ENCODE measurements at regions not wholly inside any gene's neighbourhood (a gene's known extent, or its start where the extent isn't known, plus 50 kb on each side); places are given as distances from the start of the nearest gene placed in this dataset.
A peak's percentile ranks its signal among the peaks of the same experiment; 100 is the strongest.
"Not testable (repeated sequence)": the region's sequence is repeated elsewhere in the genome, so short reads cannot be mapped to it uniquely, and the experiment has no call there.

- Histone ChIP-seq H3K4me1 (ENCODE audit: insufficient read depth, low read length, poor library complexity, severe bottlenecking) (no peaks in the 10 kb centered on the region), H3K9me3 (ENCODE audit: low read length) (no peaks in the 10 kb centered on the region), H2AFZ (ENCODE audit: low read length) (no peak overlapping the region), H3K27ac (ENCODE audit: low read depth, low read length, poor library complexity, severe bottlenecking) (no peak overlapping the region), H4K20me1 (ENCODE audit: insufficient read depth, low read length) (no peaks in the 10 kb centered on the region), H3K4me2 (ENCODE audit: low read length) (no peak overlapping the region), H3K36me3 (ENCODE audit: insufficient read depth, low read length) (no peaks in the 10 kb centered on the region), H3K9me2 (ENCODE audit: insufficient read depth, low read length) (no peaks in the 10 kb centered on the region), H3K79me2 (ENCODE audit: insufficient read depth, low read depth, low read length) (no peaks in the 10 kb centered on the region), H3K4me3 (ENCODE audit: low read depth, low read length, poor library complexity, severe bottlenecking) (no peak overlapping the region)
- DNase-seq (ENCODE audit: low spot score): peak; percentile 26
- ChIA-PET CTCF (ENCODE audit: unreplicated experiment) (no interaction called here), POLR2A (interaction anchor here (0.7 to 1.3 kb wide), 2 partner anchors 14 to 477 kb away, joined by 3 to 4 read pairs; no protein-coding TSS in a partner anchor)
- intact Hi-C loops (cut with micrococcal nuclease; ENCODE audit: unreplicated experiment): no loop called here
- no TSS peak for BruUV-seq (replicated peaks)
- TF ChIP-seq EZH2phosphoT487 (IDR thresholded peaks at IDR 0.05; ENCODE audit: borderline replicate concordance, low read depth, low read length) (no peak), CTCF (conservative IDR thresholded peaks at IDR 0.05; ENCODE audit: low read length) (peak; percentile 79)
These were observed 168.1 kb upstream of the DAAM1 start for GRCh38 chr14:59020382-59020781.

- no peak overlapping the region for H3K4me3 ChIP-seq (ENCODE audit: low read depth, low read length, poor library complexity, severe bottlenecking)
- H3K36me3 ChIP-seq (ENCODE audit: insufficient read depth, low read length): no peaks in the 10 kb centered on the region
- H2AFZ ChIP-seq (ENCODE audit: low read length): no peak overlapping the region
- H3K27ac ChIP-seq (ENCODE audit: low read depth, low read length, poor library complexity, severe bottlenecking): no peak overlapping the region
- POLR2A ChIA-PET: interaction anchor here (0.5 kb wide), 1 partner anchor 1128 kb away, joined by 3 read pairs; no protein-coding TSS in a partner anchor
- no peaks in the 10 kb centered on the region for H4K20me1 ChIP-seq (ENCODE audit: insufficient read depth, low read length)
- H3K4me1 ChIP-seq (ENCODE audit: insufficient read depth, low read length, poor library complexity, severe bottlenecking): no peaks in the 10 kb centered on the region
- intact Hi-C loops (cut with micrococcal nuclease; ENCODE audit: unreplicated experiment): no loop called here
- TF ChIP-seq EZH2phosphoT487 (IDR thresholded peaks at IDR 0.05; ENCODE audit: borderline replicate concordance, low read depth, low read length) (no peak), CTCF (conservative IDR thresholded peaks at IDR 0.05; ENCODE audit: low read length) (peak; percentile 78)
- no peaks in the 10 kb centered on the region for H3K79me2 ChIP-seq (ENCODE audit: insufficient read depth, low read depth, low read length)
- peak; percentile 32 for DNase-seq (ENCODE audit: low spot score)
- CTCF ChIA-PET (ENCODE audit: unreplicated experiment): no interaction called here
- no peaks in the 10 kb centered on the region for H3K9me3 ChIP-seq (ENCODE audit: low read length)
- H3K4me2 ChIP-seq (ENCODE audit: low read length): no peak overlapping the region
- H3K9me2 ChIP-seq (ENCODE audit: insufficient read depth, low read length): no peaks in the 10 kb centered on the region
- no TSS peak for BruUV-seq (replicated peaks)
These were observed 166.3 kb upstream of the DAAM1 start for GRCh38 chr14:59022144-59022543.

- Histone ChIP-seq H2AFZ (ENCODE audit: low read length) (no peak overlapping the region), H3K4me1 (ENCODE audit: insufficient read depth, low read length, poor library complexity, severe bottlenecking) (no peaks in the 10 kb centered on the region), H3K79me2 (ENCODE audit: insufficient read depth, low read depth, low read length) (no peaks in the 10 kb centered on the region), H3K9me3 (ENCODE audit: low read length) (no peaks in the 10 kb centered on the region), H3K9me2 (ENCODE audit: insufficient read depth, low read length) (no peaks in the 10 kb centered on the region), H3K4me3 (ENCODE audit: low read depth, low read length, poor library complexity, severe bottlenecking) (no peak overlapping the region), H4K20me1 (ENCODE audit: insufficient read depth, low read length) (no peaks in the 10 kb centered on the region), H3K27ac (ENCODE audit: low read depth, low read length, poor library complexity, severe bottlenecking) (no peak overlapping the region), H3K4me2 (ENCODE audit: low read length) (no peak overlapping the region), H3K36me3 (ENCODE audit: insufficient read depth, low read length) (no peaks in the 10 kb centered on the region)
- DNase-seq (ENCODE audit: low spot score): no peak
- POLR2A ChIA-PET: no interaction called here
- intact Hi-C loops (cut with micrococcal nuclease; ENCODE audit: unreplicated experiment): no loop called here
- no TSS peak for BruUV-seq (replicated peaks)
- TF ChIP-seq CTCF (conservative IDR thresholded peaks at IDR 0.05; ENCODE audit: low read length) (no peak), EZH2phosphoT487 (IDR thresholded peaks at IDR 0.05; ENCODE audit: borderline replicate concordance, low read depth, low read length) (no peak)
- CTCF ChIA-PET (ENCODE audit: unreplicated experiment): no interaction called here
These were observed 162.4 kb upstream of the DAAM1 start for GRCh38 chr14:59026081-59026480.

- H3K4me1 ChIP-seq (ENCODE audit: insufficient read depth, low read length, poor library complexity, severe bottlenecking); POLR2A ChIA-PET; H4K20me1 ChIP-seq (ENCODE audit: insufficient read depth, low read length); H3K4me3 ChIP-seq (ENCODE audit: low read depth, low read length, poor library complexity, severe bottlenecking); BruUV-seq (replicated peaks); H3K79me2 ChIP-seq (ENCODE audit: insufficient read depth, low read depth, low read length); CTCF ChIA-PET (ENCODE audit: unreplicated experiment); H2AFZ ChIP-seq (ENCODE audit: low read length); H3K27ac ChIP-seq (ENCODE audit: low read depth, low read length, poor library complexity, severe bottlenecking); H3K9me3 ChIP-seq (ENCODE audit: low read length); H3K9me2 ChIP-seq (ENCODE audit: insufficient read depth, low read length); H3K4me2 ChIP-seq (ENCODE audit: low read length); DNase-seq (ENCODE audit: low spot score); H3K36me3 ChIP-seq (ENCODE audit: insufficient read depth, low read length); intact Hi-C loops (cut with micrococcal nuclease; ENCODE audit: unreplicated experiment): not testable (repeated sequence)
These were observed 161.8 kb upstream of the DAAM1 start for GRCh38 chr14:59026640-59027039.

Data from OCI-LY7 (cell line).